ENCODE measurements at regions not wholly inside any gene's neighbourhood (a gene's known extent, or its start where the extent isn't known, plus 50 kb on each side); places are given as distances from the start of the nearest gene placed in this dataset.

DNA sequence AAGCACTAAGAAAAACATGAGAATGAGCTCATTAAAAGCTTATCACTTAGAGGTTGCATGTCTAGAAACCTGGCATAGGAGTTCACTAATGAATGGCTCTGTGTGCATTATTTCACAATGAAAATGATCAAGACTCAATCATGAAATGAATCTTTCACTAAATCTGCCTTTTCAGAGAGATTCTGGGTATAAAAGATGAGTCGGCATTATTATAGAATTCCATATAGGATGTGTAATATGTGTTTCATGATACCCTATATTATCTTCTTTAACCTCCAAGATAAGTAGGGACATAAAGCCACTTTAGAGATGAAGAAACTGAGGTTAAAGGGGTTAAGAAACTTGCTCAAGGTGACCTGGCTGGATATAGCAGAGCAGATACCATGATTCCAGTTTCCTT, 368.1 kb downstream of the DUSP10 start:
- 78 to 89% methylated on average over 1 of the region's 1 CpG for WGBS, 2 donors
- no peak overlapping the region for H3K27ac ChIP-seq
- ATAC-seq (no peak), DNase-seq (no peak)
- H3K27me3 ChIP-seq, result no peaks in the 10 kb centered on the region
- no peaks in the 10 kb centered on the region for H3K4me1 ChIP-seq
- intact Hi-C loops (cut with DNase I), result no loop called here
- no peak overlapping the region for H3K4me3 ChIP-seq
- no peaks in the 10 kb centered on the region for H3K36me3 ChIP-seq (replicated peaks in 1 of 2; ENCODE audit: insufficient read depth in 1 of 2, low read depth in 2 of 2)
- H3K9me3 ChIP-seq, result no peaks in the 10 kb centered on the region
- TF ChIP-seq, protein P1, sequence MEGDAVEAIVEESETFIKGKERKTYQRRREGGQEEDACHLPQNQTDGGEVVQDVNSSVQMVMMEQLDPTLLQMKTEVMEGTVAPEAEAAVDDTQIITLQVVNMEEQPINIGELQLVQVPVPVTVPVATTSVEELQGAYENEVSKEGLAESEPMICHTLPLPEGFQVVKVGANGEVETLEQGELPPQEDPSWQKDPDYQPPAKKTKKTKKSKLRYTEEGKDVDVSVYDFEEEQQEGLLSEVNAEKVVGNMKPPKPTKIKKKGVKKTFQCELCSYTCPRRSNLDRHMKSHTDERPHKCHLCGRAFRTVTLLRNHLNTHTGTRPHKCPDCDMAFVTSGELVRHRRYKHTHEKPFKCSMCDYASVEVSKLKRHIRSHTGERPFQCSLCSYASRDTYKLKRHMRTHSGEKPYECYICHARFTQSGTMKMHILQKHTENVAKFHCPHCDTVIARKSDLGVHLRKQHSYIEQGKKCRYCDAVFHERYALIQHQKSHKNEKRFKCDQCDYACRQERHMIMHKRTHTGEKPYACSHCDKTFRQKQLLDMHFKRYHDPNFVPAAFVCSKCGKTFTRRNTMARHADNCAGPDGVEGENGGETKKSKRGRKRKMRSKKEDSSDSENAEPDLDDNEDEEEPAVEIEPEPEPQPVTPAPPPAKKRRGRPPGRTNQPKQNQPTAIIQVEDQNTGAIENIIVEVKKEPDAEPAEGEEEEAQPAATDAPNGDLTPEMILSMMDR (IDR thresholded peaks at IDR 0.05), result no peak
- TF ChIP-seq POLR2A (IDR thresholded peaks at IDR 0.05), result no peak

GRCh38 chr1:221376286-221376685, 365.6 kb downstream of the DUSP10 start:
- H3K4me1 ChIP-seq, result no peaks in the 10 kb centered on the region
- H3K36me3 ChIP-seq (replicated peaks in 1 of 2; ENCODE audit: insufficient read depth in 1 of 2, low read depth in 2 of 2), result no peaks in the 10 kb centered on the region
- ATAC-seq (no peak), DNase-seq (no peak)
- H3K27ac ChIP-seq, result no peak overlapping the region
- H3K4me3 ChIP-seq, result no peak overlapping the region
- H3K27me3 ChIP-seq, result no peaks in the 10 kb centered on the region
- intact Hi-C loops (cut with DNase I), result no loop called here
- TF ChIP-seq POLR2A (IDR thresholded peaks at IDR 0.05), result no peak
- TF ChIP-seq, protein P1 (IDR thresholded peaks at IDR 0.05), result no peak
- WGBS, 2 donors, result 70 to 77% methylated on average over 5 of the region's 5 CpGs
- no peaks in the 10 kb centered on the region for H3K9me3 ChIP-seq

DNA sequence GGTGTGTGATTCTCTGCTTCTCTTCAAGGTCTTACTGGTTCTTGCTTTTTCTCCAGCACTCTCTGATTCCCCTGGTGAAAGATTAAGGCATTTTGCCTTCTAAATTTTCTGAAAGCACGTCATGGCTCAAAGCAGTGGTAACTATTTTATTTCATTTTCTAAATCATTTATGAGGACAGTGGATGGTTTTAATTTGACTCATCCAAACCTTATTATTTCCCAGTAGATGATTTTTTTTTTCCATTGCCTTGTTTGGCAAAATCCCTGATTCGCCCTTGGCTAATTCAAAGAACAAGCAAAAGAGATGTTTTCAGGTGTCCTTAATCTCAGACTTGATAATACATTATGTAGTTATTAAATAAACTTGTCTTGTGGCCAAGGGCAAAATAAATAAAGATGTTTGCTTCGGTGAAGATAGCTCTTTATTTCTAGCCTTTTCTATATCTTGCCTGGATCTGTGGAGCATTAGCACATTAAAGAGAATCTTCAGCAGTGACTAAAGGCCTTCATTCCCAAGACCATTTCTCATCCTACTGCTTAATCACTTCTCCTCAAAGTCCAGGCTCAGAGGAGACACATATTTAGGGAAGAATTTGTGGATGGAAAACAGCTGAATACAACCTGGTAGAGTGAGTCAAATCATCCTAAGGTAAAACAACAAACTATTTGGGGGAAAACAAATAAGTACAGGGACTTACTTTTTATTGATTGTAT, 359.8 kb downstream of the DUSP10 start:
- Histone ChIP-seq H3K4me3 (no peak overlapping the region), H3K36me3 (replicated peaks in 1 of 2; ENCODE audit: insufficient read depth in 1 of 2, low read depth in 2 of 2) (no peaks in the 10 kb centered on the region), H3K9me3 (no peaks in the 10 kb centered on the region), H3K4me1 (no peaks in the 10 kb centered on the region), H3K27ac (no peak overlapping the region), H3K27me3 (no peaks in the 10 kb centered on the region)
- intact Hi-C loops (cut with DNase I), result no loop called here
- DNase-seq (no peak), ATAC-seq (no peak)
- WGBS, 2 donors, result 44 to 51% methylated on average over 3 of the region's 3 CpGs
- TF ChIP-seq, protein P1 (IDR thresholded peaks at IDR 0.05), result no peak
- no peak for TF ChIP-seq POLR2A (IDR thresholded peaks at IDR 0.05)

- H3K36me3 ChIP-seq (replicated peaks in 1 of 2; ENCODE audit: insufficient read depth in 1 of 2, low read depth in 2 of 2), result no peaks in the 10 kb centered on the region
- intact Hi-C loops (cut with DNase I), result no loop called here
- no peak overlapping the region for H3K4me3 ChIP-seq
- no peaks in the 10 kb centered on the region for H3K27me3 ChIP-seq
- H3K4me1 ChIP-seq, result peaks cover 4% of the 10 kb centered on the region
- TF ChIP-seq, protein P1 (IDR thresholded peaks at IDR 0.05), result no peak
- TF ChIP-seq POLR2A (IDR thresholded peaks at IDR 0.05), result no peak
- DNase-seq (peak in 3 of 4 donors; percentile 23 to 37 (median 31)), ATAC-seq (peak; percentile 78)
- H3K9me3 ChIP-seq, result no peaks in the 10 kb centered on the region
- 52 to 56% methylated on average over 1 of the region's 1 CpG for WGBS, 2 donors
- H3K27ac ChIP-seq, result no peak overlapping the region
Observed at GRCh38 chr1:221392453-221392852, 349.4 kb downstream of the DUSP10 start.

DNA sequence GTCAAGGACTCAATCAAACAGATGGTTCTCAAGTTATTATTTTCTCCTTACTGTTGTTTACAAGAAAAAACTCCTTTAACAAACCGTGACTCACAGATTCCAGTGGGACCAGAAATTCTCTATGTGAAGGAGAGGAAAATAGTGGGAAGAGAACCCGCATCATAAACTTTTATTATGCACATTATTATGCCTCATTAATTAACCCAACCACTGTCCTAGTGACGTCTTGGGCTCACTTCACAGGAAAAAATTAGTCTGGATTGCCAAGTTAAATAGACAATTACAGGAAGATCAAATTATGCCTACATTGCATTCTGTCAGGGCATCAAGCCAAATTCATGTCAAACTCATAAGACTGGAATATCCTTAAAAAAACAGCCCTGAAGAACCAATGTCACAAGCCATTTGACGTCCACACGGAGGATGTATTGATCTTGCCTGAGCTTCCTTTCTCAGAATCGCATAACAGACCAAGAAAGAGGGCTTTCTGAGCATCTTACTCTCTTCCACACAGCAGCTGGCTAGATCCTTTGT, 347.8 kb downstream of the DUSP10 start:
- H3K36me3 ChIP-seq (replicated peaks in 1 of 2; ENCODE audit: insufficient read depth in 1 of 2, low read depth in 2 of 2), result no peaks in the 10 kb centered on the region
- intact Hi-C loops (cut with DNase I), result no loop called here
- ATAC-seq (peak; percentile 50), DNase-seq (no peak)
- 37 to 43% methylated on average over 6 of the region's 6 CpGs for WGBS, 2 donors
- H3K27ac ChIP-seq, result no peak overlapping the region
- H3K9me3 ChIP-seq, result no peaks in the 10 kb centered on the region
- no peak for TF ChIP-seq POLR2A (IDR thresholded peaks at IDR 0.05)
- TF ChIP-seq, protein P1 (IDR thresholded peaks at IDR 0.05), result no peak
- H3K4me3 ChIP-seq, result no peak overlapping the region
- H3K4me1 ChIP-seq, result peaks cover 4% of the 10 kb centered on the region
- H3K27me3 ChIP-seq, result no peaks in the 10 kb centered on the region

All from body of pancreas (tissue), 4 donors.